H9 (cell line): ENCODE measurements at regions not wholly inside any gene's neighbourhood (a gene's known extent, or its start where the extent isn't known, plus 50 kb on each side); places are given as distances from the start of the nearest gene placed in this dataset.

Experiments used
- DNase-seq: peaks from one replicate; pipeline ENCODE4 v3.0.0-alpha.2; 2017
- H2AFZ ChIP-seq: one replicate; pipeline ENCODE4 v1.6.1; 2013; ENCODE audit warnings: mild to moderate bottlenecking, low read length, control low read depth, moderate library complexity
- H2AK5ac ChIP-seq: 2 replicates; pipeline ENCODE4 v1.6.1; 2013; ENCODE audit warnings: low read length, control low read depth, mixed read lengths; ENCODE audit not compliant: insufficient read length
- H2BK120ac ChIP-seq: one replicate; pipeline ENCODE4 v1.6.1; 2013; ENCODE audit warnings: low read depth, mild to moderate bottlenecking, low read length, control low read depth, inconsistent platforms; ENCODE audit not compliant: poor library complexity, severe bottlenecking
- H2BK12ac ChIP-seq: 2 replicates; pipeline ENCODE4 v1.6.1; 2013; ENCODE audit warnings: low read length, control low read depth, mixed read lengths, low read depth; ENCODE audit not compliant: insufficient read length
- H2BK15ac ChIP-seq: 2 replicates; pipeline ENCODE4 v1.6.1; 2013; ENCODE audit warnings: low read depth, low read length, control low read depth
- H2BK20ac ChIP-seq: one replicate; pipeline ENCODE4 v1.6.1; 2013; ENCODE audit warnings: low read depth, mild to moderate bottlenecking, low read length, control low read depth, inconsistent platforms; ENCODE audit not compliant: poor library complexity, severe bottlenecking
- H2BK5ac ChIP-seq: 2 replicates; pipeline ENCODE4 v1.6.1; 2013; ENCODE audit warnings: low read length, control low read depth, mixed read lengths; ENCODE audit not compliant: insufficient read length
- H3K14ac ChIP-seq: 2 replicates; pipeline ENCODE4 v1.6.1; 2013; ENCODE audit warnings: low read length, control low read depth; ENCODE audit not compliant: insufficient read depth
- H3K18ac ChIP-seq: 2 replicates; pipeline ENCODE4 v1.6.1; 2013; ENCODE audit warnings: low read depth, mild to moderate bottlenecking, mixed read lengths, low read length, control low read depth; ENCODE audit not compliant: insufficient read length
- H3K23ac ChIP-seq: 2 replicates; pipeline ENCODE4 v1.6.1; 2013; ENCODE audit warnings: low read length, control low read depth, mixed read lengths, low read depth; ENCODE audit not compliant: insufficient read length
- H3K23me2 ChIP-seq: 2 replicates; pipeline ENCODE4 v1.6.1; 2013; ENCODE audit warnings: low read depth, mild to moderate bottlenecking, mixed read lengths, low read length, control low read depth; ENCODE audit not compliant: insufficient read length, poor library complexity, severe bottlenecking
- H3K27ac ChIP-seq: 2 replicates; pipeline ENCODE4 v1.5.1; 2013; ENCODE audit warnings: low read length, control low read depth, mixed read lengths, low read depth; ENCODE audit not compliant: insufficient read length
- H3K27me3 ChIP-seq: 2 replicates; pipeline ENCODE4 v1.6.1; 2013; ENCODE audit warnings: low read length, control low read depth, inconsistent platforms; ENCODE audit not compliant: insufficient read depth
- H3K4ac ChIP-seq: 2 replicates; pipeline ENCODE4 v1.6.1; 2013; ENCODE audit warnings: low read depth, mild to moderate bottlenecking, control low read depth, inconsistent platforms, low read length, moderate library complexity
- H3K4me1 ChIP-seq: 2 replicates; pipeline ENCODE4 v1.6.1; 2013; ENCODE audit warnings: low read length, control low read depth, inconsistent platforms; ENCODE audit not compliant: insufficient read depth
- H3K4me2 ChIP-seq: 2 replicates; pipeline ENCODE4 v1.6.1; 2013; ENCODE audit warnings: low read length, control low read depth, mixed read lengths; ENCODE audit not compliant: insufficient read length, insufficient read depth
- H3K56ac ChIP-seq: 2 replicates; pipeline ENCODE4 v1.6.1; 2013; ENCODE audit warnings: low read depth, mild to moderate bottlenecking, mixed read lengths, low read length, control low read depth; ENCODE audit not compliant: insufficient read length
- H3K79me1 ChIP-seq: 2 replicates; pipeline ENCODE4 v1.6.1; 2013; ENCODE audit warnings: low read depth, mild to moderate bottlenecking, moderate library complexity, low read length, control low read depth, inconsistent platforms; ENCODE audit not compliant: insufficient read depth, poor library complexity, severe bottlenecking
- H3K79me2 ChIP-seq: 2 replicates; pipeline ENCODE4 v1.6.1; 2013; ENCODE audit warnings: low read length, control low read depth, inconsistent platforms; ENCODE audit not compliant: insufficient read depth
- H3K9ac ChIP-seq: 2 replicates; pipeline ENCODE4 v1.6.1; 2013; ENCODE audit warnings: low read length, control low read depth, mixed read lengths; ENCODE audit not compliant: insufficient read length; ENCODE audit errors: extremely low read depth
- H3K9me3 ChIP-seq: one replicate; pipeline ENCODE4 v1.6.1; 2013; ENCODE audit warnings: low read depth, low read length, inconsistent platforms; ENCODE audit not compliant: control insufficient read depth
- H3T11ph ChIP-seq: one replicate; pipeline ENCODE4 v1.6.1; 2013; ENCODE audit warnings: mild to moderate bottlenecking, low read length, control low read depth, inconsistent platforms
- H4K20me1 ChIP-seq: one replicate; pipeline ENCODE4 v1.6.1; 2013; ENCODE audit not compliant: control insufficient read depth, insufficient read length, insufficient read depth
- H4K5ac ChIP-seq: 2 replicates; pipeline ENCODE4 v1.6.1; 2013; ENCODE audit warnings: low read depth, mild to moderate bottlenecking, mixed read lengths, low read length, control low read depth; ENCODE audit not compliant: insufficient read length
- H4K8ac ChIP-seq: replicated peaks from 2 replicates; pipeline ENCODE4 v1.6.1; 2013; ENCODE audit warnings: low read length, control low read depth, mixed read lengths, low read depth; ENCODE audit not compliant: insufficient read length
- H4K91ac ChIP-seq: 2 replicates; pipeline ENCODE4 v1.6.1; 2013; ENCODE audit warnings: low read depth, mild to moderate bottlenecking, moderate library complexity, mixed read lengths, low read length, control low read depth; ENCODE audit not compliant: insufficient read length
- H3K27ac Mint-ChIP-seq, 3 experiments: 2 replicates in 2 of 3; 3 replicates in 1 of 3; pipeline ENCODE4 v1.8.0; 2020 to 2021; ENCODE audit warnings: mixed read lengths in 3 of 3, mild to moderate bottlenecking in 1 of 3, moderate library complexity in 1 of 3
- H3K27me3 Mint-ChIP-seq: 2 replicates; pipeline ENCODE4 v1.8.0; 2021; ENCODE audit warnings: low read depth, mild to moderate bottlenecking, moderate library complexity, mixed read lengths
- H3K36me3 Mint-ChIP-seq, 3 experiments: 2 replicates in 2 of 3; 3 replicates in 1 of 3; pipeline ENCODE4 v1.8.0; 2020 to 2021; ENCODE audit warnings: low read depth in 3 of 3, mixed read lengths in 3 of 3; ENCODE audit not compliant: insufficient read depth in 1 of 3
- H3K4me1 Mint-ChIP-seq, 2 experiments: 2 replicates each; pipeline ENCODE4 v1.8.0; 2020; ENCODE audit warnings: mixed read lengths in 2 of 2
- H3K4me3 Mint-ChIP-seq, 2 experiments: 2 replicates in 1 of 2; 3 replicates in 1 of 2; pipeline ENCODE4 v1.8.0; 2020 to 2021; ENCODE audit warnings: mild to moderate bottlenecking in 2 of 2, mixed read lengths in 2 of 2, moderate library complexity in 1 of 2
- H3K9me3 Mint-ChIP-seq, 2 experiments: 2 replicates in 1 of 2; 3 replicates in 1 of 2; pipeline ENCODE4 v1.8.0; 2020; ENCODE audit warnings: mild to moderate bottlenecking in 2 of 2, mixed read lengths in 2 of 2, moderate library complexity in 1 of 2
- CTCF ChIP-seq: fragments of 200-600 bp; sonication (generic); conservative IDR thresholded peaks from 3 replicates; pipeline ENCODE4 v1.8.0; 2021; ENCODE audit warnings: antibody characterized with exemption, mild to moderate bottlenecking
- WGBS: extraction: QIAGEN DNeasy Blood & Tissue Kit; methylation state at CpG from one replicate; pipeline ENCODE4 v1.1.7; 2013; ENCODE audit warnings: missing lambda C conversion rate, low lambda C conversion rate, mixed read lengths; ENCODE audit not compliant: insufficient read length; ENCODE audit errors: extremely low coverage; 5-methylcytosine and 5-hydroxymethylcytosine counted together

- Histone ChIP-seq H3K23me2 (no peaks in the 10 kb centered on the region), H3K56ac (no peak overlapping the region), H2BK20ac (no peak overlapping the region), H3K23ac (no peak overlapping the region), H2BK5ac (no peak overlapping the region), H3K4me1 (no peaks in the 10 kb centered on the region; the same call in 1 of the 2 replicates), H3K79me2 (no peaks in the 10 kb centered on the region), H4K20me1 (no peaks in the 10 kb centered on the region), H2BK120ac (no peak overlapping the region), H4K5ac (no peak overlapping the region), H3K9ac (peak overlapping the region; percentile 19), H4K91ac (no peak overlapping the region), H2BK15ac (no peak overlapping the region), H3K9me3 (no peaks in the 10 kb centered on the region), H3K14ac (no peak overlapping the region), H3K79me1 (no peaks in the 10 kb centered on the region), H3T11ph (no peak overlapping the region), H3K4me2 (no peak overlapping the region), H2BK12ac (no peak overlapping the region), H2AK5ac (no peak overlapping the region), H3K18ac (no peak overlapping the region), H3K27me3 (no peaks in the 10 kb centered on the region), H3K4ac (no peak overlapping the region), H3K27ac (no peak overlapping the region), H4K8ac (no peak overlapping the region), H2AFZ (no peak overlapping the region)
- H3K27me3 Mint-ChIP-seq = no peaks in the 10 kb centered on the region
- no peak for TF ChIP-seq CTCF
- WGBS = no CpG with 5 or more reads among the region's 2 CpGs
- peaks cover 2 to 4% of the 10 kb centered on the region in 2 experiments; a peak in 3 of 4 replicates for H3K4me1 Mint-ChIP-seq
- no peak overlapping the region; a peak in 1 of 7 replicates for H3K27ac Mint-ChIP-seq
- H3K4me3 Mint-ChIP-seq = no peak overlapping the region
- no peaks in the 10 kb centered on the region for H3K9me3 Mint-ChIP-seq
- no peak for DNase-seq
- no peaks in the 10 kb centered on the region for H3K36me3 Mint-ChIP-seq
Observed at GRCh38 chr4:138953961-138954371, 61.6 kb upstream of the NOCT start.
